ENCODE measurements at regions not wholly inside any gene's neighbourhood (a gene's known extent, or its start where the extent isn't known, plus 50 kb on each side); places are given as distances from the start of the nearest gene placed in this dataset.
"Not testable (repeated sequence)": the region's sequence is repeated elsewhere in the genome, so short reads cannot be mapped to it uniquely, and the experiment has no call there.

DNA sequence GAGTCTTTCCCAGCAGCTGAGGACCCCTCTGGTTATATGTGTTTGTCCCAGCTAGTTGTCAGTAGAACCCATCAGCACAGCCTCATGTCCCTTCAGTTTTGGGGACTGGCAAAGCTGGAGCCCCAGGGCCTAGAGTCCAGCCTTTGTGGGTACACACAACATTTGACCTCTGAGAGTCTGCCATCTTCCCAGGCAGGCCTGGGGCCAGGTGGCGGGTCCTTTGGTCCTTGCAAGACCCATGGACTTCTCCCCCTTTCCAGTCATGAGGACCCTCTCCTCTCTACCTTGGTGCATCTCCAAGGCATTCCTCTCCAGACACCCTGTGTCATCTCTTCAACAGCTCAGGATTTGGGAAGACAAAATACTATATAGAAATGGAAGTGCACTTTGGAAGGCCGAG lies 198.4 kb downstream of the ZNF37A start:
- H3K9ac ChIP-seq (ENCODE audit: low read length); H3K36me3 ChIP-seq (ENCODE audit: control insufficient read depth, low read depth, low read length); H3K4me1 ChIP-seq (ENCODE audit: control insufficient read depth, low read depth, low read length); H3K4me3 ChIP-seq (ENCODE audit: low read length); H3K27ac ChIP-seq (ENCODE audit: low read length); H3K27me3 ChIP-seq (ENCODE audit: control insufficient read depth, insufficient read depth, low read length): not testable (repeated sequence)
- H3K9me3 ChIP-seq (ENCODE audit: control insufficient read depth, low read depth, low read length), result peaks cover 13% of the 10 kb centered on the region

DNA sequence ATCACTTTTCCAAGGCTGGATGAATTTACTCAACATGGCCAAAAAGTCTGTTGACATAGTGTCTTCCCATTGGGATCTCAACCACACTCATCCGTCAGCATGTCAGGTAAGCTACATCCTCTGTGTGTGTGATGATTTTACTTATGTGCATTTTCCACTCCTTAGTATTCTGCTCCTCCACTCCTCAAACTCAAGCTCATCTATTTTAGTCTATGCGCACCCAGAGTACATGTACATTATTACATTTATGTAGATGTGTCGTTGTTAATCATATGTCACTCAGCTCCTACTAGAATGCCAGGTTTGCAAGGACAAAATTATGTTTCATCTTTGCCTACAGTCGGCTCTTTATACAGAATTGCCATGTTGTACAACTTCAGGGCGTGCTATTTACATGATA lies 216.0 kb downstream of the ZNF37A start:
- H3K27me3 ChIP-seq (ENCODE audit: control insufficient read depth, insufficient read depth, low read length); H3K4me1 ChIP-seq (ENCODE audit: control insufficient read depth, low read depth, low read length); H3K27ac ChIP-seq (ENCODE audit: low read length); H3K9ac ChIP-seq (ENCODE audit: low read length); H3K4me3 ChIP-seq (ENCODE audit: low read length); H3K36me3 ChIP-seq (ENCODE audit: control insufficient read depth, low read depth, low read length): not testable (repeated sequence)
- peaks cover 16% of the 10 kb centered on the region for H3K9me3 ChIP-seq (ENCODE audit: control insufficient read depth, low read depth, low read length)

- H3K9ac ChIP-seq (ENCODE audit: low read length); H3K27ac ChIP-seq (ENCODE audit: low read length); H3K36me3 ChIP-seq (ENCODE audit: control insufficient read depth, low read depth, low read length); H3K4me3 ChIP-seq (ENCODE audit: low read length); H3K27me3 ChIP-seq (ENCODE audit: control insufficient read depth, insufficient read depth, low read length); H3K4me1 ChIP-seq (ENCODE audit: control insufficient read depth, low read depth, low read length): not testable (repeated sequence)
- peaks cover 32% of the 10 kb centered on the region for H3K9me3 ChIP-seq (ENCODE audit: control insufficient read depth, low read depth, low read length)
Measured at GRCh38 chr10:38315090-38315805, 221.1 kb downstream of the ZNF37A start.

GRCh38 chr10:38321393-38321792 lies 227.3 kb downstream of the ZNF37A start:
- H3K27me3 ChIP-seq (ENCODE audit: control insufficient read depth, insufficient read depth, low read length); H3K4me3 ChIP-seq (ENCODE audit: low read length); H3K9ac ChIP-seq (ENCODE audit: low read length); H3K27ac ChIP-seq (ENCODE audit: low read length); H3K9me3 ChIP-seq (ENCODE audit: control insufficient read depth, low read depth, low read length); H3K36me3 ChIP-seq (ENCODE audit: control insufficient read depth, low read depth, low read length); H3K4me1 ChIP-seq (ENCODE audit: control insufficient read depth, low read depth, low read length): not testable (repeated sequence)

DNA sequence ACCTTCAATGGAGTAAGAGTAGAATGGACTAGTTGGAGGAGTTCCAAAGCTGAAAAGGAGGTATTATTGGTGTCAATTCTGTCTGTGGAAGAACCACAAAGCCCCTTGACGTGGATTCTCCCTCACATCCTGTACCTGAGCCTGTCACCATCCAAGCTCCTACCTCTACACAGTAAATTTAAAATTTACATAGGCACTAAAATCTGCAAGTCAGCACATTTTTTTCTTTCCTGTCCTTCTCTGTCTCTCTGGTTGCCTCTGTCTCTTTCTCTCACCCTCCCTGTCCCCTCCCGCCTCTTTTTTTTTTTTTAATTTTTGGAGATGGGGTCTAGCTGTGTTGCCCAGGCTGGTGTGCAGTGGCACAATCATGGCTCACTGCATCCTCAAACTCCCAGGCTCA lies 236.2 kb downstream of the ZNF37A start:
- not testable (repeated sequence) for H3K4me3 ChIP-seq (ENCODE audit: low read length); H3K9me3 ChIP-seq (ENCODE audit: control insufficient read depth, low read depth, low read length); H3K27ac ChIP-seq (ENCODE audit: low read length); H3K36me3 ChIP-seq (ENCODE audit: control insufficient read depth, low read depth, low read length); H3K9ac ChIP-seq (ENCODE audit: low read length); H3K27me3 ChIP-seq (ENCODE audit: control insufficient read depth, insufficient read depth, low read length); H3K4me1 ChIP-seq (ENCODE audit: control insufficient read depth, low read depth, low read length)

DNA sequence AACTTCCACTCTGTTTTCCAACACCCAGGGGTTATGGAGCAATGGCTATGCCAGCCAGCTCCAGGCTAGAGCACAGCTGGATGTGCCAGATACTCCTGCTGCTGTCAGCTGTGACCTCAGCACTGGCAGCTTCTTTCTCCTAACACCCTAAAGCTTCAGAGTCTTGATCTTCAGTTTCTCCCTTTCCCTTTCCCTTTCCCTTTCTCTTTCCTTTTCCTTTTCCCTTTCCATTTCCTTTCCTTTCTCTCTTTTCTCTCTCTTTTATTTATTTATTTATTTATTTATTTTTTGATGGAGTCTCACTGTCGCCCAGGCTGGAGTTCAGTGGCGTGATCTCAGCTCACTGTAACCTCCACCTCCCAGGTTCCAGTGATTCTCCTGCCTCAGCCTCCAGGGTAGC lies 237.0 kb downstream of the ZNF37A start:
- not testable (repeated sequence) for H3K4me1 ChIP-seq (ENCODE audit: control insufficient read depth, low read depth, low read length); H3K4me3 ChIP-seq (ENCODE audit: low read length); H3K9ac ChIP-seq (ENCODE audit: low read length); H3K36me3 ChIP-seq (ENCODE audit: control insufficient read depth, low read depth, low read length); H3K27ac ChIP-seq (ENCODE audit: low read length); H3K9me3 ChIP-seq (ENCODE audit: control insufficient read depth, low read depth, low read length); H3K27me3 ChIP-seq (ENCODE audit: control insufficient read depth, insufficient read depth, low read length)

DNA sequence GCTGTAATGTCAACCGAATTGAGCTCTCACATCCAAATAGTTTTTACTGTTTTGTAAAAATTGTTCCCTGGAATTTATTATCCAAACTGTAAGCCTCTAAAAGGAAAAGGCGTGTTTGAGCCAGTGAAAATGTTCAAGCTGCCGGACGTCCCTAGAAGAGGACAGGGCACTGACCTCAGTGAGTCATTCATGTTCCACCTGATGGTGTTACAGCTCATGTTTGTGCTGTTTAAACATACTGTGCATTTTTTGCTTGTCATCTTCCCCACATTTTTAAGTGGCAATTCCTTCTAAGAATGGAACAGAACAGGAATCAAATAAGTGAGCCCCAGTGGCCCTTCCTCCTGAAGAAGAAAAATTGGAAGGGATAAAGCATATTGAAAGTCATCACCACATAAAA lies 239.6 kb downstream of the ZNF37A start:
- not testable (repeated sequence) for H3K4me3 ChIP-seq (ENCODE audit: low read length); H3K36me3 ChIP-seq (ENCODE audit: control insufficient read depth, low read depth, low read length); H3K9ac ChIP-seq (ENCODE audit: low read length); H3K4me1 ChIP-seq (ENCODE audit: control insufficient read depth, low read depth, low read length); H3K27me3 ChIP-seq (ENCODE audit: control insufficient read depth, insufficient read depth, low read length); H3K27ac ChIP-seq (ENCODE audit: low read length)
- peaks cover 12% of the 10 kb centered on the region for H3K9me3 ChIP-seq (ENCODE audit: control insufficient read depth, low read depth, low read length)

- H3K4me1 ChIP-seq (ENCODE audit: control insufficient read depth, low read depth, low read length); H3K36me3 ChIP-seq (ENCODE audit: control insufficient read depth, low read depth, low read length); H3K27ac ChIP-seq (ENCODE audit: low read length); H3K4me3 ChIP-seq (ENCODE audit: low read length); H3K27me3 ChIP-seq (ENCODE audit: control insufficient read depth, insufficient read depth, low read length); H3K9me3 ChIP-seq (ENCODE audit: control insufficient read depth, low read depth, low read length); H3K9ac ChIP-seq (ENCODE audit: low read length): not testable (repeated sequence)
Measured at GRCh38 chr10:38350645-38351044, 256.5 kb downstream of the ZNF37A start.

- not testable (repeated sequence) for H3K4me1 ChIP-seq (ENCODE audit: control insufficient read depth, low read depth, low read length); H3K27ac ChIP-seq (ENCODE audit: low read length); H3K4me3 ChIP-seq (ENCODE audit: low read length); H3K9me3 ChIP-seq (ENCODE audit: control insufficient read depth, low read depth, low read length); H3K36me3 ChIP-seq (ENCODE audit: control insufficient read depth, low read depth, low read length); H3K27me3 ChIP-seq (ENCODE audit: control insufficient read depth, insufficient read depth, low read length); H3K9ac ChIP-seq (ENCODE audit: low read length)
Measured at GRCh38 chr10:38354410-38354809, 260.3 kb downstream of the ZNF37A start.

DNA sequence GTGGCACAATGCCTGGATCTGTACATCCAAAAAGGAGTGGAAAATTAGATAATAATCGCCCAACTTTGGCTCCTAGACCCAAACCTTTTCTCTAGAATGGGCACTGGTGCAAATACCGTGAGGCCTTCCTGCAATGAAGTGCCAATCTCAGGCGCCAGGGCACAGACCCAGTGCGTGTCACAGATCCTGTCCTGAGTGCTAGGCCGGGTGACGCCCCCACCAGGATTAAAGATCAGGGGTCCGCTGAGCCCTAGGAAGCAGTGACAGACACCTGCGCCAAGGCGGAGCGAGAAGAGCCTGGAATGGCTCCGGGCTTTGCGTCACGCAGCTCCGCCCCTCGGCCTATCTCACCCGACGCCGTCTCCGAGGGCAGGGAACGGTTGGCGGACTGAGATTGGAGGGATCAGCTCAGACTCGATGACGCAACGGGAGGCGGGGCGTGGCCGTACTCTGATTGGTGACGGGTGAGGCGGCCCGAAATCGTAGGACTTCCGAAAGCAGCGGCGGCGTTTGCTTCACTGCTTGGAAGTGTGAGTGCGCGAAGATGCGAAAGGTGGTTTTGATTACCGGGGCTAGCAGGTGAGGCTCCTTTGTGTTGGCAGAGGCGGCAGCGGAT lies 261.9 kb downstream of the ZNF37A start:
- not testable (repeated sequence) for H3K27ac ChIP-seq (ENCODE audit: low read length); H3K36me3 ChIP-seq (ENCODE audit: control insufficient read depth, low read depth, low read length); H3K27me3 ChIP-seq (ENCODE audit: control insufficient read depth, insufficient read depth, low read length); H3K9me3 ChIP-seq (ENCODE audit: control insufficient read depth, low read depth, low read length); H3K9ac ChIP-seq (ENCODE audit: low read length); H3K4me1 ChIP-seq (ENCODE audit: control insufficient read depth, low read depth, low read length)
- H3K4me3 ChIP-seq (ENCODE audit: low read length), result peak overlapping the region; percentile 57

- not testable (repeated sequence) for H3K9ac ChIP-seq (ENCODE audit: low read length); H3K27ac ChIP-seq (ENCODE audit: low read length)
Measured at GRCh38 chr10:38356527-38356926, 262.4 kb downstream of the ZNF37A start.

GRCh38 chr10:38362514-38362913 lies 268.4 kb downstream of the ZNF37A start:
- not testable (repeated sequence) for H3K4me1 ChIP-seq (ENCODE audit: control insufficient read depth, low read depth, low read length); H3K9ac ChIP-seq (ENCODE audit: low read length); H3K4me3 ChIP-seq (ENCODE audit: low read length); H3K9me3 ChIP-seq (ENCODE audit: control insufficient read depth, low read depth, low read length); H3K27me3 ChIP-seq (ENCODE audit: control insufficient read depth, insufficient read depth, low read length); H3K27ac ChIP-seq (ENCODE audit: low read length)
- peaks cover 36% of the 10 kb centered on the region for H3K36me3 ChIP-seq (ENCODE audit: control insufficient read depth, low read depth, low read length)

More at GRCh38 chr10:38356527-38356926, 262.4 kb downstream of the ZNF37A start:
- not testable (repeated sequence) for H3K36me3 ChIP-seq (ENCODE audit: control insufficient read depth, low read depth, low read length); H3K27me3 ChIP-seq (ENCODE audit: control insufficient read depth, insufficient read depth, low read length); H3K9me3 ChIP-seq (ENCODE audit: control insufficient read depth, low read depth, low read length); H3K4me1 ChIP-seq (ENCODE audit: control insufficient read depth, low read depth, low read length)
- H3K4me3 ChIP-seq (ENCODE audit: low read length), result peak overlapping the region; percentile 57
